HG02970 (cell line): ENCODE measurements at regions not wholly inside any gene's neighbourhood (a gene's known extent, or its start where the extent isn't known, plus 50 kb on each side); places are given as distances from the start of the nearest gene placed in this dataset.

Source experiments
- ATAC-seq: cut with Tn5 transposase; IDR thresholded peaks from one replicate; pipeline ENCODE4 v1.9.1; 2021; ENCODE audit warnings: mild to moderate bottlenecking, moderate library complexity, moderate number of reproducible peaks; ENCODE audit not compliant: unreplicated experiment, low FRiP score

DNA sequence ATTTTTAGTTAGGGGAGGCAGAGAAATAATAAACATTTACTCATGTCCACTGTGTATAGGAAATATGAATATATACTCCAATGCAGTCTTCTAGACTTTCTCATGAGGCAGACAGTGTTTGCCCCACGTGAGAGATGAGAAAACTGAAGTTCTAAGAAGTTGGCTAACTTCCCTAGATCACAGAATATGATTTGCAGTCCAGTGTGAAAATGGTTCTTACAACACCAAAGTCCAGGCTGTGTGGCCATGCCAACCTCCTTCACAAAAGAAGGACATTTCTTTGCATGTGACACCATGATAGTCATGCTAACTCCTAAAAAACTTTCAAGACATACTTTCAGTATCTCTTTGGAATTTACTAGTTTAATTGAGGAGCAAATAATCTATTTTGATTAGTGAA lies 143.7 kb downstream of the IRS1 start:
- ATAC-seq: no peak

DNA sequence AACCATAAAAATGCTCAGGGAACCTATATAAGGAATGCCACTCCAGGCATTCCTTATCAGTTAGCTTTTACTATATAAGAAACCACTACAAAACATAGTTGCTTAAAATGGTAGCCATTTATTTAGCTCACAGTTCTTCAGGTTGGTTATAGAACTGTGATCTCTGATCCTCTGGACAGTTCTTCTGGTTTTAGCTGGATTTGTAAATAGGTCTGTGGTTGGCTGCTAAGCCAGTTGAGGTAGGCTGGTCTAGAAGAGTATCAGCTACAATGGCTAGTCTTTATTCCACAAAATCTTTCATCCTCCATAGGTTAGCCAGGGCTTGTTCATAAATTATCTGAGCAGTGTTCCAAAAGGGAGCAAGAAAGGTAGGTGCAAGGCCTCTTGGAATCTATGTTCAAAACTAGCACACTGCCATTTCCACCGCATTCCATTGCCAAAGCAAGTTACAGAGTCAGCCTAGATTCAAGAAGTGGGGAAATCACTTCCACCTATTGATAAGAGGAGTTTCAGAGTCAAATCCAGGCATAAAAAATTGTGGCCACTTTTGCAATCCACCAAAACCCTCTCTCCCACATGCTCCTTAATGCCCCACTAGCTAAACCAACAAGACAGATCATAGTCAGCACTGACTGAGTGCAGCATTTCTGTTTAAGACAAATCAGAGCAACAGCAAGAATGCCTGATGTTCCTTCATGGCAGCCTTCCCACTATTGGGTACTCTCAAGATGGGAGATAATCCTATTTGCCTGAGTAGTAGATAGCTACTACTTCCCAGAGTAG lies 146.4 kb downstream of the IRS1 start:
- ATAC-seq: no peak

DNA sequence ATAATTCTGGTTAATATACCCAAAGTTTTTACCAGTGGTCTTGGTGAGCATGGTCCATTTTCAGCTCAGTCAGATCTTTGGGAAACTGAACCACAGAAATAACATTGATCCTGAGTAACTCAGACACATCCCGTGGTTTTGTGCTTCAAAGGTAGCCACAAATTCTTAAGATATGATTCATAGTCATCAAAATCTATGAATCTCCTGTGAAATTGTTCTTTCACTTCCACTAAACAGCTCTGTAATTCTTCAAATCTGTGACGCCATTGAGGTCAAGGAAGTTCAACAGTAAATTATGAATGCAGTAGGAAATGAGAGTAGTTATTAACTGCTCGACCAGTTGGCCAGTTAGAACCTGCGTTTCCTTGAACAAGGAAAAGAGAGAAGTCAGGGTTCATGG lies 147.3 kb downstream of the IRS1 start:
- peak; percentile 55 for ATAC-seq

DNA sequence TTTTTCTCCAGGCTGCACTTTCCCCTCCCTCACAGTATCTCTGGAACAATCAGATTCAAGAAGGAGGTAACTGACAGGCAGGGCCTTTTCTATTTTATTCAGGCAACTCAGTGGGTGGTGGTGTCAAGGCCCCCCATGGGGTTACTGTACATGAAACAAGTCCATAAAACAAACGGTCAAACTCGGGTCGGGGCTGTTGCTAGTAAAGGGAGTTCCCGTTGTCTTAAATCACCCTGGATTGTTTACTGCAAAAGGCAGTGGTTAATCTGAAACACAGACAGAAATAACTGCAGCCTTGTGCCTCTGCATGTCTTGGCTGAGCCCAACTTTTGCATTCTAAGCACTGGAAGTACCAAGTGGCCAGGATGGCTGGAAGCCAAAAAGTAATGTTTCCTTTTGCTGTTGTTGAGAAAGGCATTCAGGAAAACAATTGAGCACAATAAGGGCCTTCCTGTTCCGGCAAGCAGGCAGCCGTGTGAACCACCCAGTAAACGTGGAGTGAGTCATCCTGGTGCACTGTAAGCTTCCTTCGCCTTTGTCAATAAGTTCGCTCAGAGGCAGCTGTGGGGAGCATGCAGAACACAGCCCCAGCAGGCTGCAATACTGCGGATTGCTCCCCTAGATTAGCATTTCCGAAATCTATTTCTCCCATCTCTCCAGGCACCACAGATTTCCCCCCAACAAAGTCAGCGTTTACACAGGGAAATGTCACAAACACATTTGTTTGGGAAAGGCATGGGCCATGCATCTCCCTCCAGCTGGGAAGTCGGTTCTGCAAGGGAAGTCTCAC lies 149.6 kb downstream of the IRS1 start:
- ATAC-seq: peak; percentile 51

DNA sequence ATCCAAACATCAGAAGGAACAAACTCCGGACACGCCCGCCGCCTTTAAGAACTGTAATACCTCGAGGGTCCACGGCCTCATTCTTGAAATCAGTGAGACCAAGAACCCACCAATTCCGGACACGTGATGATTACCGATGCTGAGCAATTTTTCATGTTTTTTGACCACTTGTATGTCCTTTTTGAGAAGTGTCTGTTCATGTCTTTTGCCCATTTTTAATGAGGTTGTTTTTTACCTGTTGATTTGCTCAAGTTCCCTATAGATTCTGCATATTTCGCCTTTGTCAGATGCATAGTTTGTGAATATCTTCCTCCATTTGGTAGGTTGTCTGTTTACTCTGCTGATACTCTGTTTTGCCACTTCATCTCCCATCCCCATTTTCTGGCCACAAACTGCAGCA lies 150.4 kb downstream of the IRS1 start:
- ATAC-seq: no peak

DNA sequence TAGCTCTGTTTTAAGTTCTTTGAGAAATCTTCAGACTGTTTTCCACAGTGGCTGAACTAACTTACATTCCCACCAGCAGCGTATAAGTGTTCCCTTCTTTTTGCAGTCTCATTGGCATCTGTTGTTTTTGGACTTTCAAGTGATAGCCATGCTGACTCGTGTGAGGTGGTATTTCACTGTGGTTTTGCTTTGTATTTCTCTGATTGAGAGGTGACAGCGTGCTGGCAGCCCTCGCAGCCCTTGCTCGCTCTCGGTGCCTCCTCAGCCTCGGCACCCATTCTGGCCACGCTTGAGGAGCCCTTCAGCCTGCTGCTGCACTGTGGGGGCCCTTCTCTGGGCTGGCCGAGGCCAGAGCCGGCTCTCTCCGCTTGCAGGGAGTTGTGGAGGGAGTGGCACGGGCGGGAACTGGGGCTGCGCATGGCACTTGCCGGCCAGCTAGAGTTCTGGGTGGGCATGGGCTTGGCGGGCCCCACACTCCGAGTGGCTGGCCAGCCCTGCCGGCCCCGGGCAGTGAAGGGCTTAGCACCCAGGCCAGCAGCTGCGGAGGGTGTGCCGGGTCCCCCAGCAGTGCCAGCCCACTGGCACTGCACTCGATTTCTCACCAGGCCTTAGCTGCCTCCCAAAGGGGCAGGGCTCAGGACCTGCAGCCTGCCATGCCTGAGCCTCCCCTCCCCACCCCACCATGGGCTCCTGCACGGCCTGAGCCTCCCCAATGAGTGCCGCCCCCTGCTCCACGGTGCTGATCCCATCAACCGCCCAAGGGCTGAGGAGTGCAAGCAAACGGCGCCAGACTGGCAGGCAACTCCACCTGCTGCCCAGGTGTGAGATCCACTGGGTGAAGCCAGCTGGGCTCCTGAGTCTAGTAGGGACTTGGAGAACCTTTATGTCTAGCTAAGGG lies 151.8 kb downstream of the IRS1 start:
- ATAC-seq: no peak

DNA sequence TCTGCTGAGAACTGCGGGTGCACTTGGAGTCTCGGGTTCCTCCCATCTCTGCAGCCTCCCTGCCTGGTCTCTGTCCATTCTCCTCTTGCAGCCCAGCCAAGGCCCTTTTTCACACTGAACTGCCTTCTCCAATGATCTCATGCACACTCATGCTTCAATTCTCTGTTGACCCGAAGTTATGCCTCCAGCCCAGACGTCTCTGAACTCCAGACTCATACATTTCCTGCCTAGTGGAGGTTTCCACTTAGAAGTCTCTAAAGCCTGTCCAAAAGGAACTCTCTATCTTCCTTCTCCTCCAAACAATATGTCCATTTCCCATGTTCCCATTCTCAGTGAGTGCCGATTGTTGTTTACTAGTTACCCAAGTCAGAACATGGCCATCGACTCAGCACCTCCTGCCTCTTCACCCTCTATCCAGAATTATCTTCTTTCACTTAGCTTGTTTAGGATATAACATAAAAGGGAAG lies 155.2 kb downstream of the IRS1 start:
- no peak for ATAC-seq

DNA sequence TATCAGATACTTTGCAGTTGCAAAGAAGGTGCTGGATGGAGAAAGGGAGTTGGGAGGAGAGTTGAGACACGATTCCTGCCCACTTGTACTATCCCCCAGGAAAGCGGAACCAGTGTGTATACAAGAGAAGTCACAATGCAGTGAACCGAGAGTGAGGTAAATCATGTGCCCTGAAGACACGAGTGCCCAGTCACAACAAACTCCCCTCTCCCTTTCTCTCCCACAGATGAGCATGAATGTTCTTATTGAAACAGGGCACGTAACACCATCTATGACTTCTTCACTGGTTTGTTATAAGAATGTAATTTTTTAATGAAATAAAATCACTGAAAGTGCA lies 155.7 kb downstream of the IRS1 start:
- ATAC-seq: no peak

DNA sequence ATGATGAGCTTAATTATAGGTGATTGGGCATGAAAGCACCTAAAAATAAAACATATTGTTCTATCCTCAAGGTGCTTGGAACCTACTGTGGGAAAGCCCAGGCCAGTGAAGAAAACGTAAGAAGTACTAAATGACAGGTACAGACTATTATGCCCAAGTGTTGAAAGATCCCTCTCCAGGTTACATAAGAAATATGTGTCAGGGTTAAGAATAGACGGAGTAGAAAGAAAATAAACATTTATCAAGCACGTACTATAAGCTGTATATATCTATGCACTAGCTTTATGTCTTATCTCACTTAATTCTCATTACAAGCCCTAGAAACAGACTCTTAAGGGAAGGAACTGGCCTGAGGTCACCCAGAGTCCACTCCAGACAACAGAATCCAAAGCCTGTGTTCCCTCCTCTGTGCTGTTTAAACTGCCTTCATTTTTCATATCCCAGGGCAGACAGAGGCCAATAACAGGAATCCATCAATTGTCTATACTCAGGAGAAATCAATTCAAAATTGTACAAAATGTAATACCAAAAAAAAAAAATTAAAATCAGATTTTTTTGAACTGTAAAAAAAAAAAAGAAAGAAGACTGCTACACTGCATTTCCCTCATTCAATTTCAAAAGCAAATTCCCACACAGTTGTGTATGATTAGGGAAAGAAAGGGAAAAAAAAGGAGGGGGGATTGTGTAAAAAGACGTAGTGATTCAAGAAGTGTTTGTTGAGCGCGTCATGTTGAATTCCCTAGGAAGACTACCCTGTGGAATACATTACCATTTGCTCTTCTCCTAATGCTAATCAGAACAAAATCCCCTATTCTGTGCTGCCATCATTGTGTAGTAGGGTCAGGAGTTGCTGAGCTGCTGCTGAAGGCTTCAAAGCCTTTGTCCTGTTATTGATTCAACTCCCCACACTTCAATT lies 156.3 kb downstream of the IRS1 start:
- ATAC-seq: no peak

DNA sequence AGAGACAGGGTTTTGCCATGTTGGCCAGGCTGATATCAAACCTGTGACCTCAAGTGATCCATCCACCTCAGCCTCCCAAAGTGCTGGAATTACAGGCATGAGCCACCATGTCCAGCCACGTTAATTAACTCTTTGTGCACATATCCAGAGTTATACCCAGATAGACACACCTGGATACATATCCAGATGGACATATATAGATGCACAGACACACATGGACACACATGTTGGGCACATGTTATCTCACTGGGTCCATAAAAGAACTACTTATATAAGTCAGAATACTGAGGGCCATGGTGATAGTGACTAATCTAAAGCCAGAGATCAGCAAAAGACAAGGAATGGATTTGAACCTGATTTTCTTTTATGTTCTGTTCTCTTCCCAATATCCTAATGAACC lies 158.6 kb downstream of the IRS1 start:
- ATAC-seq: no peak

DNA sequence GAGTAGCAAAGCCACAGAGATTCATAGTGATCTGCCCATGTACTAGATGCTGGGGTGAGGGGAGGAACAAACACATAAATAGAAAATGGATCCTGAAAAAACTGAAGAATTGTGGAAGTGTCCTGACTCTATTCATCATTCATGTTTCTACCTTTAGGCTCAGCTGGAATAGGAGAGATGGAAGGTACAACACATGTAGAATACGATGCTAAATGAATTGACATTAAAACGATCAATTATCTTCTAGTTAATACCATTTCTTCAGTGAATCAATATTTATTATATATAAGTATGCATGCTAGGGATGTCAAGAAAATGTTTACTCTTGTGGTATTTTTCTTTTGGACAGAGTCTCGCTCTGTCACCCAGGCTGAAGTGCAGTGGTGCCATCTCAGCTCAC lies 159.1 kb downstream of the IRS1 start:
- ATAC-seq: no peak

DNA sequence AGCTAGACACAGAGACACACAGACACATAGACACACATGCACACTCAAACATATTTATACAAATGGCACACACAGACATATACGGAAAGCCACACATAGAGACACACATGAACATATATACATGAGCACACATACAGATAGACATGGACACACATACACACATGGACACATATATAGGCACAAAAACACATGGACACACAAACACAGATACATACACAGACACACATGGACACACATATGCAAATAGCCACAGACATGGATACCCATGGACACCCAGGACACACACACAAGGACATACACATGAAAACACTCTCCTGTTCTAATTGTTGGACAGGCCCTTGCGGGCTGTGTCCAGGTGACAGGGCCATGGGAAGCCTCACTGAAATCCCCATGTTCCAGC lies 160.1 kb downstream of the IRS1 start:
- ATAC-seq: no peak

DNA sequence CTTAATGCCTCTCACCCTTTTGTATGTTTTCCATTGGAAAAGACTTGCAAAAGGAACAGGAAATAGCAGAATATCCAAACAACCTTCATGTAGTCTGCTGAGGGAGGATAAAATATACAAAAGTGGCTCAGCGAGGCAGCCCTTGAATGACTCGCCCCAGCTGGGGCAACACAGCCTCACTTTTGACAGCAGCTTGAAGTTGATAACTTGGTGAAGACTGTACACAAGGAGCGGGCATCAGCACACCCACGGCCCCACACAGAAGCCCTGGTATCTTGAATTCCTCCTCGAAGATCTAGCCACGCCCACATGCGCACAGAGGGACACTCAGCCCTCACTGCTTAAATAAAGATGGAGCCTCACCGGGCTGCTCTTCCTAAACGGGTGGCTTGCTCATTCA lies 161.0 kb downstream of the IRS1 start:
- no peak for ATAC-seq

DNA sequence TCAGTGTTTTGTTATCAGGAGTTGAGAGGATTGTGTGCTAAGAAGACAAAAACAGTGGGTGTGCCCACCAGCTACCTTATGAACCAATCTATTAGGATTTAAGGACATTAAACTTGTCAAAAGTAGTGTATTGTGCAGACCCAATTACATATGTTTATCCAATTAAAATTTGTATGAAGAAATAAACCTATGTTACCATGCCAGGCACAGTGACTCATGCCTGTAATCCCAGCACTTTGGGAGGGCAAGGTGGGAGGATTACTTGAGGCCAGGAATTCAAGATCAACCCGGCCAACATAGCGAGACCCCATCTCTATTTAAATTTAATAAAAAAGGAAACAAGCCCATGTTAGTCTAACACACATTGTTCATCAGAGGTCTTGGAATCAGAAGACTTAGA lies 162.2 kb downstream of the IRS1 start:
- no peak for ATAC-seq

DNA sequence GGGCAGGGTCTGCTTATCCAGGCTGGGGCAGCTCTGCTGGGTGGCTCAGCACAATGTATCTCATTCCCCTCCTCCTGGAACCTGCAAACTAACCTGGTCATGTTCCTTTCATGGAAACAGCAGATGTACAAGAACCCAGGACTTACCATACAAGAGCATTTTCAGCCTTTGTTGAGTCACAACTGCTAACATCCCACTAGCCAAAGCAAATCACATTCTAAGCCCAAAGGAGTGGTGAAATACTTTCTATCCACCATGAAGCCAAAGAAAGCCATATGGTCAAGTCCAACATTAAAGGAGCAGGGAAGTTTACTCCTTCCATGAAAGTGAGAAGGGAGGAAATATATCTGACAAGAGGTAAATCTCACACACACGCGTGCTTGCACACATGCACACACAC lies 163.0 kb downstream of the IRS1 start:
- no peak for ATAC-seq

DNA sequence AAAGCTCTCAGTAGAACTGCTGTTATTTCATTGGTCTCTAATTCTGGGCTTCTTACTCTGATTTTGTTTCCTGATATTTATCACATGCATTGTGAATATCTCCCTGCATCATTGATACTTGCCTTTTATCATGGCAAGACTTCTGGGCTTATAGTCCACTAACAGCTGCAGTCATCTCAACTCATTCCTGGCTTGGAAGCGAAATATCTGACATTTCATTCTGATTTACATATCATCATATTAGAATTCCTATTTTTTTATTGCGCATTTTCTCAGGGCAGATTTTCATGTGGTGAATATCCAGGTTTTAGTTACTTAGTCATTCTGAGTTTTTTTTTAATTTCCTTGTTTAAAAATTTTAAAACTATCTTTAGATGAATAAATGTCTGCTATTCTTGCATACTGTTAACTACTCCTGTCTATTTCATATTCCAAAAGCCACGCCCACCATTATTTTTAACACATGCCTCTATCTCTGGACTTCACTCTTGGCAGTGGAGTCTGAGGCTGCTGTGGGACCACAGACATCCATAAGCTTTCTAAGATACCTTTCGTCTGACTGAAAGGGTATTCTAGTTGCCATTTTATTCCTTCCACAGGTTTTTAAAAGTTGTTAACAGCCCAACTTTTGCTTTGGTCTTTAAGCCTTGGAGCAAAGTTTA lies 164.5 kb downstream of the IRS1 start:
- ATAC-seq: no peak

DNA sequence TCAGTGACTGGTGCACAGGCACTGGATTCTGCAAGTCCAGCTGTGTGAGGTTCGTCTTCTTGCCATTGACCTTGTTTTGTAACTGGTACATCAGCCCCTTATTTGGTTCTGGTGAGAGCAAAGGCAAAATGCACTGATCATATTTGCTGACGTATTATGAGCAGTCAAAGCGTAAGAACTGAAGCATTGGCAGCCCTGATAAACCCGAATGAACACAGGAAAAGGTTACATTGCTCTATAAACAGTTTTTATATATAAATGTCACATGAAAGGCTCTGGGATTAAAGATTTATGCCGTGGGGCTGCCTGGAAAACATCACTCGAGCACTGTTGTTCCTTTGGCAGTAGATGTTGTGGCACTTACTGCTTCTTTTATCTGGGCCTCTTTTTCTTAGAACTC lies 167.9 kb downstream of the IRS1 start:
- ATAC-seq: no peak

DNA sequence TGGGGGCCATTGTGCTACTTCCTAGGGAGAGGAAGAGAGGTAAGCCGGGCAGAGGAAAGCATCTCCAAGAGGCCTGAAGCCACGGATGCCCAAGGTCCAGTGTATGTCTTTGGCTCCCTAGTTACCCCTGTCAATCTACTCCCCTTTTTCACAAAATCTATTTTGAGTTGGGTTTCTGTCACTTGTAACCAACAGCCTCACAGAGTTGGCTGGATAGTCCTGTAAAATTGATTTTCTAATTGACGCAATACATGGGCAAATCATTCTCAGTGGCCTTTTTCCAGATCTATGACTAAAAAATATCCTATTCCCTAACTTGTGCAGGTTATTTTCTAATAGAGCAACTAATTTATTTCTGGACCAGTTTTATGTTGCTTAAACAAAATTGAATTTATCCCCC lies 168.4 kb downstream of the IRS1 start:
- ATAC-seq: no peak

DNA sequence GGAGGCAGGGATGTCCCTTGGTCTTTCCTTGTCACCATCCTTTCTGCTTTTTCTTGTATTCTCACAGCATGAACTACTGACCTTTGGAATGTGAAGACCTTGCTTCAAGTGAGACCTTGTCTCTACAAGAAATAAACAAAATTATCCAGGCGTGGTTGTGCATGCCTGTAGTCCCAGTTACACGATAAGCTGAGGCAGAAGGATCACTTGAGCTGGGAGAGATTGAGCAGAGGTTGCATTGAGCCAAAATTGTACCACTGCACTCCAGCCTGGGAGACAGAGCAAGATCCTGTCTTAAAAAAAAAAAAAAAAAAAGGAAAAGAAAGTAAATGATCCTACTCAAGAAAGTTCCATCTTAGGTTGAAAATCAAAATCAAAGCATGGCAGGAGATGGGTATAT lies 173.7 kb downstream of the IRS1 start:
- ATAC-seq: no peak
